OCI-LY7 (cell line): ENCODE measurements at regions not wholly inside any gene's neighbourhood (a gene's known extent, or its start where the extent isn't known, plus 50 kb on each side); places are given as distances from the start of the nearest gene placed in this dataset.

Experiments used
- CTCF ChIP-seq: fragments of 200-600 bp; sonication (generic); conservative IDR thresholded peaks from 2 replicates; pipeline ENCODE4 v1.5.1; 2014; ENCODE audit warnings: mild to moderate bottlenecking, antibody characterized with exemption, low read length, moderate library complexity, mixed read lengths
- EZH2phosphoT487 ChIP-seq: fragments of 200-600 bp; sonication (generic); IDR thresholded peaks from 2 replicates; pipeline ENCODE4 v1.6.1; 2018; ENCODE audit warnings: low read depth, borderline replicate concordance, mild to moderate bottlenecking, mixed run types, antibody characterized with exemption, low read length, moderate library complexity, mixed read lengths

- no peak for TF ChIP-seq CTCF
- no peak for TF ChIP-seq EZH2phosphoT487
Observed at GRCh38 chr17:70871180-70871818, 702.0 kb downstream of the KCNJ2 start.
